ENCODE measurements at regions not wholly inside any gene's neighbourhood (a gene's known extent, or its start where the extent isn't known, plus 50 kb on each side); places are given as distances from the start of the nearest gene placed in this dataset.

- DNase-seq (ENCODE audit: low spot score) (no peak), ATAC-seq (no peak)
- Mint-ChIP-seq H3K4me3 (no peak overlapping the region), H3K36me3 (ENCODE audit: low read depth) (no peaks in the 10 kb centered on the region; the same call in 2 of the 3 replicates), H3K4me1 (peaks cover 8% of the 10 kb centered on the region), H3K9me3 (no peaks in the 10 kb centered on the region), H3K27me3 (ENCODE audit: insufficient read depth, low read depth, poor library complexity) (no peaks in the 10 kb centered on the region), H3K27ac (no peak overlapping the region)
- H2AFZ ChIP-seq, result peak overlapping the region; percentile 81; the same call in 1 of the 2 replicates
- no peak overlapping the region for H3K4me3 ChIP-seq
- H3K36me3 ChIP-seq (ENCODE audit: insufficient read depth), result no peaks in the 10 kb centered on the region
- H3K79me2 ChIP-seq (replicated peaks; ENCODE audit: insufficient read depth), result no peaks in the 10 kb centered on the region
- H3K27me3 ChIP-seq (ENCODE audit: insufficient read depth), result no peaks in the 10 kb centered on the region
- 0 out of 2 replicates have a peak, but pooled peaks cover 6% of the 10 kb centered on the region for H3K4me1 ChIP-seq (ENCODE audit: insufficient read depth)
- peaks cover 16% of the 10 kb centered on the region; the same call in 1 of the 2 replicates for H3K9me2 ChIP-seq (ENCODE audit: insufficient read depth)
- TF ChIP-seq ZNF462 (CRISPR knock-in tag; IDR thresholded peaks at IDR 0.05), result no peak
- no peak for TF ChIP-seq POLR2AphosphoS5 (IDR thresholded peaks at IDR 0.05; ENCODE audit: low read depth)
- no peak for TF ChIP-seq STAT1 (IDR thresholded peaks at IDR 0.05; ENCODE audit: unreplicated experiment)
- TF ChIP-seq CTCF (conservative IDR thresholded peaks at IDR 0.05; ENCODE audit: low read depth in 2 of 2), result no peak
- no peak for TF ChIP-seq CREB1 (CRISPR knock-in tag; IDR thresholded peaks at IDR 0.05; ENCODE audit: low read depth)
- no peak overlapping the region for H3K4me2 ChIP-seq
- no peaks in the 10 kb centered on the region for H3F3A ChIP-seq (replicated peaks; ENCODE audit: low read depth)
- no peaks in the 10 kb centered on the region for H4K20me1 ChIP-seq (replicated peaks; ENCODE audit: insufficient read depth)
- H3K27ac ChIP-seq (ENCODE audit: low read depth), result no peak overlapping the region
Measured at GRCh38 chr3:33958661-33959060, 160.2 kb downstream of the PDCD6IP start.

Data from GM23338 (cell line).